ENCODE measurements at regions not wholly inside any gene's neighbourhood (a gene's known extent, or its start where the extent isn't known, plus 50 kb on each side); places are given as distances from the start of the nearest gene placed in this dataset.

DNA sequence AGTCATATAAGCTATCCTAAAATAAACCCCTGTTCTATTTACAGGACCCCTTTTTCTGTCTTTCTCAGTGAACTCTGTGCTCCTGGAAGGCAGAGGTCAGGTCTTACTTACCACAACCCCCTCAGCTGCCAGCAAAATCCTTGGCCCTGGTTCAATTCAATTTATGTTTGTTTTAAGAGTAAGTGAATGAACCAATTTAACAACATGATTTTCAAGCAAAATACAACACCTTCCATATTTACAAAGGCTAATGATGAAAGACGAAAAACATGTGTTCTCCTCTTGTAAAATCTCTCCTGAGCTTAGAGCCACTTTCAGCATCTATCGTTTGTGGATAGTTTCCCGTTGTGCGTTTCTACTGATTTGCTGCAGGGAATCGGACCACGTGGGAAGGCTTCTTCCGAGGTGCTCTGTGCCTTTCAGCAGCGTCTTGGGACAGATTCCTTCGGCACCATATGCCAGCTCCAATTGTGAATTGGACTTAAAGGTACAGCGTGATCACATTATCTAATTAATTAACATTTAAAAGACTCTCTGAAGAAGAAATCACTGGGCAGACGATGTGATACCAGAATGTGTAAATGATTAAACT, 411.7 kb downstream of the IRS2 start:
- H3K4me3 ChIP-seq (ENCODE audit: low read depth, low read length) = no peak overlapping the region
- TF ChIP-seq, protein P1, sequence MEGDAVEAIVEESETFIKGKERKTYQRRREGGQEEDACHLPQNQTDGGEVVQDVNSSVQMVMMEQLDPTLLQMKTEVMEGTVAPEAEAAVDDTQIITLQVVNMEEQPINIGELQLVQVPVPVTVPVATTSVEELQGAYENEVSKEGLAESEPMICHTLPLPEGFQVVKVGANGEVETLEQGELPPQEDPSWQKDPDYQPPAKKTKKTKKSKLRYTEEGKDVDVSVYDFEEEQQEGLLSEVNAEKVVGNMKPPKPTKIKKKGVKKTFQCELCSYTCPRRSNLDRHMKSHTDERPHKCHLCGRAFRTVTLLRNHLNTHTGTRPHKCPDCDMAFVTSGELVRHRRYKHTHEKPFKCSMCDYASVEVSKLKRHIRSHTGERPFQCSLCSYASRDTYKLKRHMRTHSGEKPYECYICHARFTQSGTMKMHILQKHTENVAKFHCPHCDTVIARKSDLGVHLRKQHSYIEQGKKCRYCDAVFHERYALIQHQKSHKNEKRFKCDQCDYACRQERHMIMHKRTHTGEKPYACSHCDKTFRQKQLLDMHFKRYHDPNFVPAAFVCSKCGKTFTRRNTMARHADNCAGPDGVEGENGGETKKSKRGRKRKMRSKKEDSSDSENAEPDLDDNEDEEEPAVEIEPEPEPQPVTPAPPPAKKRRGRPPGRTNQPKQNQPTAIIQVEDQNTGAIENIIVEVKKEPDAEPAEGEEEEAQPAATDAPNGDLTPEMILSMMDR (conservative IDR thresholded peaks at IDR 0.05; ENCODE audit: low read depth, low read length) = no peak
- DNase-seq (ENCODE audit: low read depth) = no peak

DNA sequence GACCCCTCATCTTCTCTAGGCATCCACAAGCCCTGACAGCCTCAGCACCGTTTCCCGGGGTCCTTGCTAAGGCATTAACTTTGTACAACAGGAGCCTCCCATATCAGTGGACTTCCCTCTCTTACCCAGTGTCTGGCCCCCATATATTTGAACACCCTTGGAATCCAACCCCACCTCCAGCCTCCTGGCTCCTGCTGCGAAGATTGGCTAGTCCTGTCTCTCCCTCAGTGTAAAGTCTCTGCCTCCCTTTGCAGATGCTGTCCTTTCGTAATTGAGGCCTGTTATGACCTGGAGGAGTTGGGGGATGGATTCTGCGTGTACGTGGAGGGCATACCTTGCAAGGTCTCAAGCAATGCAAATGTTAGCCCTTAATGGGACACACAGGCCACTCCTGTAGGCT, 413.7 kb downstream of the IRS2 start:
- TF ChIP-seq, protein P1 (conservative IDR thresholded peaks at IDR 0.05; ENCODE audit: low read depth, low read length) = no peak
- no peak for DNase-seq (ENCODE audit: low read depth)
- H3K4me3 ChIP-seq (ENCODE audit: low read depth, low read length) = no peak overlapping the region

DNA sequence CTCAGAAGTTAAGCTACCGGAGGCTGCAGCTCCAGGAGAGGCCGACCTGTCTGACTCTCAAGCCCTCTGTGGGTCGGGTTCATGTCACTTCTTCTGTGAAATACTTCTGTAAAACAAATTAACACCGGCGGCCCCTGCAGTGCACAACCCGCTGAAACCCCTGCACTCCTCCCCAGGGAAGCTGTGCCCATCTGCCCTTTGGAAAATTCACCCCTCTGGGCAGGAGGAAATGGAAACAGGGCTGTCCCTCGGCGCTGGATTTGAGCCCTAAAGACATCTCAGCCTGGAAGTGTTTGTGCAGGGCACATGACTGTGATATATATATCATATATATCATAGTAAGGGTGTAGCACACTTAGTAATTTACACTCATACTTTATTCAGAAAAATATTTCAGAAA, 415.3 kb downstream of the IRS2 start:
- TF ChIP-seq, protein P1 (conservative IDR thresholded peaks at IDR 0.05; ENCODE audit: low read depth, low read length) = no peak
- DNase-seq (ENCODE audit: low read depth) = no peak
- H3K4me3 ChIP-seq (ENCODE audit: low read depth, low read length) = no peak overlapping the region

DNA sequence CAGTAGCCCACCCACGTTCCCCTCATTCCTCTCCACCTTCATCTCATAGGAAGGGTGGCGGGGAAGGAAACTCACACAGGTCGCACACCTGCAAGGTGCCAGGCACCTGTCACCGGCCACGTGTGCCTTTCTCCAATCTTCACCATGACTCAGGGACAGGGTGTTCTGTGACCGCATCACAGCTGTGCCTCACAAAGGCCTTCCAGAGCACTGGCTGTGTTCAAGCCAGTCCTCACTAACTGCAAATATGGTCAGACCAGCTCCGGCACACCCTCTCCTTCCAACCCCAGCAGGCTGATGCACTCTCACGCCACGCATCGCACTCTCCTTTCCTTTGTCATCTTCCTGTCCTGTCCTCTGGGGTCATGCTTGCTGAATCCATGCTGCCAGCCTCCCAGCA, 415.9 kb downstream of the IRS2 start:
- TF ChIP-seq, protein P1 (conservative IDR thresholded peaks at IDR 0.05; ENCODE audit: low read depth, low read length) = no peak
- no peak for DNase-seq (ENCODE audit: low read depth)

DNA sequence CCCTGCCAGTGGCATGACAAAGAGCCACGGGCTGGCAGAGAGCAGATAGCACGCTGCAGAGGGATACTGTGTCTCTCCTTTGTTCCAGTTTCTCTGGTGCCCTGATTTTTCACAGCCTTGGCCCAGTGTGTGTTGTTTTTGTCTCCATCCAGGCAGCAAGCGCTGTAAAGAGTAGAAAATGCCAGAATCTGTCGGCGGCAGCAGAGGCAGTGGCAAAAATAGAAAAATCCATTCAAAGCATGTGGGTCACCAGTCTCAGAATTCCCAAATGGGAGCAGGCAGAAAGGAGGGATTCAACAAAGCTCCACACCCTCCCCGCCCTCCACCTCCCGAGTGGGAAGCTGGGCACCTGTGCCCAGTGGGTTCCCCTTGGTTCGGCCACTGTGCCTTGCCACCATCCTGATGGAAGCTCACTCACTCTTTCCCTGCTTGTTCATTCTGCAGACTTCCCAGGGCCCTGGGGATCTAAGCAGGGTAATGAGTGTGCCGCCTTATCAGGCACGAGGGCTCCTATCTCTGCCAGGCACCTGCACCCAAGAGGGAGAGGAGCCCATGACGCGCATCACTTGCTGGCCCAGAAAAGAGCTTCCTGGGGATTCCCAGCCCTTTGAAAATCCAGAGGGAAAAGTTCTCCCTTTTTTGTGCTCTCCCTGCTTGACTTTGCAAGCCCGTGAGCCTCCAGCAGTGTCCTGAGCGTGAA, 416.9 kb downstream of the IRS2 start:
- TF ChIP-seq, protein P1 (conservative IDR thresholded peaks at IDR 0.05; ENCODE audit: low read depth, low read length) = no peak
- no peak overlapping the region for H3K4me3 ChIP-seq (ENCODE audit: low read depth, low read length)
- DNase-seq (ENCODE audit: low read depth) = no peak

More for the DNA sequence above, 415.9 kb downstream of the IRS2 start:
- H3K4me3 ChIP-seq (ENCODE audit: low read depth, low read length) = no peak overlapping the region

DNA sequence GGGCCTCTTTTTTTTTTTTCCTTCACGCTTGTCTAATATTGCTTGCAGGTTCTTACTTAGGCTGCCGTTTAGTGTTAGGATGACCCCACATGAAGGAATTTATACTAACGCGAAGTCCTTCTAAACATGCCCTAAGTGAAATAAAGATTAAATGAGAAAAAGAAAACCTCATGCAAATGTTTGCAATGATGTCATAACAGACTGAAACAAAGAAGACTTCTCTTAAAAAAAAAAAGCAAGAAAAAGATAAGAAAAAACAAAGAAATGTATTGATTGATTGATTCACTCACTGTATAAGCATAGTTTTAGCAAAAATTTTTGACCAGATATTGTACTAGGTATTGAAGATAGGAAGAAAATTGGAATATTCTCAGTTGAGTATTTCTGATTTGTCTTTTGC, 418.2 kb downstream of the IRS2 start:
- TF ChIP-seq, protein P1 (conservative IDR thresholded peaks at IDR 0.05; ENCODE audit: low read depth, low read length) = no peak
- H3K4me3 ChIP-seq (ENCODE audit: low read depth, low read length) = no peak overlapping the region
- no peak for DNase-seq (ENCODE audit: low read depth)

DNA sequence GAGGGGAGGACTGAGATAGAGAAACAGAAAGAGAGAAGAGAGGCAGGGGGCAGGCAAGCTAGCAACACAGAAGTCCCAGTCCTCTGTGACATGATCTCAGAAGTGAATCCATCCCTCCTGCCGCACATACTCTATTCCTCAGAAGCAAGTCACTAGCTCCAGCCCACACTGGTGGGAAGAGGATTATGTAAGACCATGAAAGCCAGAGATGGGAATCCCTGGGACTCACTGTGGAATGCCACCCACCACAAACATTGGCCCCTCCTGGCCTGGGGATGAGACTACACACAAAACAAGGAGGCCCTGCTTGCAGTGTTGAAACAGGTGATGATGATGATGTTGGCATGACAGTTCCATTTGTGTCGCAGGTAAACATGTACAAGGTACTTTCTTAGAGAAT, 419.9 kb downstream of the IRS2 start:
- no peak for DNase-seq (ENCODE audit: low read depth)
- no peak overlapping the region for H3K4me3 ChIP-seq (ENCODE audit: low read depth, low read length)
- TF ChIP-seq, protein P1 (conservative IDR thresholded peaks at IDR 0.05; ENCODE audit: low read depth, low read length) = no peak
